Neural cell (in vitro differentiated cells): ENCODE measurements at regions not wholly inside any gene's neighbourhood (a gene's known extent, or its start where the extent isn't known, plus 50 kb on each side); places are given as distances from the start of the nearest gene placed in this dataset.
"Not testable (repeated sequence)": the region's sequence is repeated elsewhere in the genome, so short reads cannot be mapped to it uniquely, and the experiment has no call there.

Experiments
- POLR2AphosphoS5 ChIP-seq: IDR thresholded peaks from 2 replicates; pipeline ENCODE4 v1.6.1; 2012
- TF ChIP-seq, protein P1 (sequence below): fragments of 450-650 bp; IDR thresholded peaks from 2 replicates; pipeline ENCODE4 v1.5.1; 2014; ENCODE audit warnings: antibody characterized with exemption, mild to moderate bottlenecking, moderate library complexity; ENCODE audit not compliant: poor library complexity, severe bottlenecking

DNA sequence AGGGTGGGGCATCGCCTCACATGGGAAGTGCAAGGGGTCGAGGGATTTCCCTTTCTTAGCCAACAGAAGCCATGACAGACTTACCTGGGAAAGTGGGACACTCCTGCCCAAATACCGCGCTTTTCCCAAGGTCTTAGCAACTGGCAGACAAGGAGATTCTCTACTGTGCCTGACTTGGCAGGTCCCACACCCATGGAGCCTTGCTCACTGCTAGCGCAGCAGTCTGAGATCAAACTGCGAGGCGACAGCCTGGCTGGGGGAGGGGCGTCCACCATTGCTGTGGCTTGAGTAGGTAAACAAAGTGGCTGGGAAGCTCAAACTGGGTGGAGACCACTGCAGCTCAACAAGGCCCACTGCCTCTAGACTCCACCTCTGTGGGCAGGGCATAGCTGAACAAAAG, 86.5 kb downstream of the DMAC1 start:
- TF ChIP-seq, protein P1, sequence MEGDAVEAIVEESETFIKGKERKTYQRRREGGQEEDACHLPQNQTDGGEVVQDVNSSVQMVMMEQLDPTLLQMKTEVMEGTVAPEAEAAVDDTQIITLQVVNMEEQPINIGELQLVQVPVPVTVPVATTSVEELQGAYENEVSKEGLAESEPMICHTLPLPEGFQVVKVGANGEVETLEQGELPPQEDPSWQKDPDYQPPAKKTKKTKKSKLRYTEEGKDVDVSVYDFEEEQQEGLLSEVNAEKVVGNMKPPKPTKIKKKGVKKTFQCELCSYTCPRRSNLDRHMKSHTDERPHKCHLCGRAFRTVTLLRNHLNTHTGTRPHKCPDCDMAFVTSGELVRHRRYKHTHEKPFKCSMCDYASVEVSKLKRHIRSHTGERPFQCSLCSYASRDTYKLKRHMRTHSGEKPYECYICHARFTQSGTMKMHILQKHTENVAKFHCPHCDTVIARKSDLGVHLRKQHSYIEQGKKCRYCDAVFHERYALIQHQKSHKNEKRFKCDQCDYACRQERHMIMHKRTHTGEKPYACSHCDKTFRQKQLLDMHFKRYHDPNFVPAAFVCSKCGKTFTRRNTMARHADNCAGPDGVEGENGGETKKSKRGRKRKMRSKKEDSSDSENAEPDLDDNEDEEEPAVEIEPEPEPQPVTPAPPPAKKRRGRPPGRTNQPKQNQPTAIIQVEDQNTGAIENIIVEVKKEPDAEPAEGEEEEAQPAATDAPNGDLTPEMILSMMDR, result not testable (repeated sequence)
- TF ChIP-seq POLR2AphosphoS5, result not testable (repeated sequence)
